ENCODE measurements at regions not wholly inside any gene's neighbourhood (a gene's known extent, or its start where the extent isn't known, plus 50 kb on each side); places are given as distances from the start of the nearest gene placed in this dataset.
"Not testable (repeated sequence)": the region's sequence is repeated elsewhere in the genome, so short reads cannot be mapped to it uniquely, and the experiment has no call there.

GRCh38 chr14:83188311-83188710, 1654.7 kb upstream of the SEL1L start:
- DNase-seq (ENCODE audit: low read depth) = not testable (repeated sequence)

DNA sequence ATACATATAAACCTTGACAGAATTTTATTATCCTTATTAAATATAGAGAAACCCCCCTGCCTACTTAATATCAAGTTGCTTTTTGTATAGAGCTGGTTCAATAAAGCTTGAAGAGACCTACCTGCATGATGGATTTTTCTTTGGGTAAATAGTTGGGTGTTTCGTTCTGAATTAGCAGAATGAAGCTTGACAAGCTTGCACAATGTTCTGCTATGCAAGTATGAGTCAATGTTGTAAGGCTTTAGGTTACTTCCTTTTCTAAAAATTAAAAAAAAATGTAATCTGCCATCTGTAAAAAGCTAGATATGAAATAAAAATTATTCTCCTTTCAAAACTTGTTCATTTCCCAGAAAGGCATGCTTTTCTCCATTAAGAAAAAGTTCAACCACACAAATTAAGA, 1662.6 kb upstream of the SEL1L start:
- DNase-seq (ENCODE audit: low read depth) = no peak

DNA sequence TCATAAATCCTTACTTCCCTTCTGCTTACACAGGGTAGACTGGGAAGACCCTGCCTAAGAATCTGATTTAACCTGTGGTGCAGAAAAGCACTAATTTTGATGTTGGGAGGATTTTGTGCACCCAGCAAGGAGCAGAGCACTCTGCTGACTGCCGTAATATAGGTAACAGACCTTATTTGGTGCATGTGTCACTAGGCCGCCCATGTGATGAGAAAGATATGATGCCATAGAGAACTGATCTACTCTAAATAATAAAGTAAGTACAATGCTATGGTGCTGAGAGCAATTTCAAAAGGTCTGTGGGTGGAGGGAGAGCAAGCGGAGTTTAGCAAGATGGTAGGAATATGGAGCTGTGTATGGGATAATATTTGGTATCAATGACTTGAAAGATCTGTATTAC, 1663.6 kb upstream of the SEL1L start:
- no peak for DNase-seq (ENCODE audit: low read depth)

GRCh38 chr14:83207550-83207949, 1673.9 kb upstream of the SEL1L start:
- no peak for DNase-seq (ENCODE audit: low read depth)

DNA sequence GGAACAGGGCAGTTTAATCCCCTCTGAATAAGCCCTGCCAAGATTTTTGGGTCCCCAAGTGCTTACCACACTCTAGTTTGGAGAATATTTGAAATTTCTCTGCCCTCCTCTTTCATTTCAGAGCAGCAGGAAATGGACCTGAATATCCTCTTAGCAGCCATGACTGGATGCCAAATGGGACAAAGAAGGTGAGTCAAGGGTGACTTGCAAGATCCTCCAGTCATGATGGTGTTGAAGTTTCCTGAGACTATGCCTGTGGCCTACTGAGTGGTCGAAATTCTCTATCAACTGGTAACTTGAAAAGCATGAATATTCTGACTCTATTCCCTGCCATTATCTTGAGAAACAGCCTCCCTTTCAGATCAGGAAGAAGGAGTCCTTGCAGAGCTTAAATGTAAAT, 1674.7 kb upstream of the SEL1L start:
- no peak for DNase-seq (ENCODE audit: low read depth)

DNA sequence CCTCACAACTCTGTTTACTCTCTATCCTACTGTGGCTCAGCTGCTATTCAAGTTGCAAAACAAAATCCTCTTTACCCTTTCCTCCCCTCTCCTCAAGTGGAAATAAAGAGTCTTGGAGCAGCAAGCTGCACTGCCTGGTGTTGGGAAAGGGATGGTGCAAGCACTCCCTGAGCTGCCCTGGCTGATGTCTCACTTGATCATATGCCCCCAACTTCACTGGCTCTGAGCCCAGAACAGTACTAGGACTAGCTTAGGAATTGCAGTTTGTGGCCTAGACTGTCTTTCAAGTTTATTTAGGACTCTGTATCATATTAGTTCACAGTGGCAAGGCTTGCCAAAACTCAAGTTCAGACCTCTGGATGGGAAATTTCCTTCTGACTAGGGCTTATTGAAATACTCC, 1683.8 kb upstream of the SEL1L start:
- no peak for DNase-seq (ENCODE audit: low read depth)

GRCh38 chr14:83247924-83248639, 1714.4 kb upstream of the SEL1L start:
- no peak for DNase-seq (ENCODE audit: low read depth)

- no peak for DNase-seq (ENCODE audit: low read depth)
Measured at GRCh38 chr14:83251402-83251801, 1717.7 kb upstream of the SEL1L start.

- no peak for DNase-seq (ENCODE audit: low read depth)
Measured at GRCh38 chr14:83253870-83254269, 1720.2 kb upstream of the SEL1L start.

DNA sequence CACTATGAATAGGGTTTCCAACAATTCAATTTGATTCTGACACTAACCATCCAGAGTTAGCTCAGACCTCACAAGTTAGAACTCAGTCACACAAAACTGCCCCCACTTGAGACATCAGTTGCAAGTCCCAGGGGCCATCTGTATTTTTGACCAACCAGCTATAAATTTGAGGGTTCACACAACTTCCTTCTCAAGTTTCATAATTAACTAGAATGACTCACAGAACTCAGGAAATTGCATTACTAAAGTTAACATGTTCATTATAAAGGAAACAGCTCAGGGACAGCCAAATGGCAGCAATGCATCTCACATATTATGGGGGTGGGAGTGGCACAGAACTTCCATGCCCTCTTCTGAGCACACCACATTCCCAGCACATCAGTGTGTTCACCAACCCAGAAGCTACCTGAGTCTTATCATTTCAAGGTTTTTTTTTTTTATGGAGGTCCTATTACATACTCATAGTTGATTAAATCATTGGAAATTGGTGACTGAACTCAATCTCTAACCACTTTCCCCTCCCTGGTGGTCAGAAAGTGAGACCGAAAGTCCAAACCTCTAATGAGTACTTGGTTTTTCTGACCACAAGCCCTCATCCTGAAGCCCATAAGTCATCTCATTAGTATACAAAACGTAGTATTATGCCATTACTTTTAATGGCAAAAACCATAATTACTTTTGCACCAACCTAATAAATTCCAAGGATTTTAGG, 1721.5 kb upstream of the SEL1L start:
- no peak for DNase-seq (ENCODE audit: low read depth)

DNA sequence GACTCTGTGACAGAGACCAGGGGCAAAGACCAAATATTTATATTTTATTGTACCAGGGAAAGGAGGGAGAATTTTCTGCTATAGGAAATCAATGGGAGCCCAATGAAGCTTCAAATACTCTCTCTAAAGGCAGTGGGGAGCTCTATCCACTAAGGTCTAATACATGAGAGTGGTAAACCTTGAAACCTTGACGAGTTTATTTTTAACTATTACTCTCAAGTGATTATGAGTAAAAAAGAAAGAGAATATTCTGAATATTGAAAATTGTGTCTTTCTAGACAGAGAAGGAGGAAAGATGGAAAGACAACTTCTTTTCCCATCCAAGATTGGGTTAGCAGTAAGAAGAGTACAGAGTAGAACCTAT, 1722.1 kb upstream of the SEL1L start:
- DNase-seq (ENCODE audit: low read depth) = no peak

GRCh38 chr14:83257466-83258439, 1724.1 kb upstream of the SEL1L start:
- DNase-seq (ENCODE audit: low read depth) = no peak

- DNase-seq (ENCODE audit: low read depth) = no peak
Measured at GRCh38 chr14:83260751-83261150, 1727.1 kb upstream of the SEL1L start.

DNA sequence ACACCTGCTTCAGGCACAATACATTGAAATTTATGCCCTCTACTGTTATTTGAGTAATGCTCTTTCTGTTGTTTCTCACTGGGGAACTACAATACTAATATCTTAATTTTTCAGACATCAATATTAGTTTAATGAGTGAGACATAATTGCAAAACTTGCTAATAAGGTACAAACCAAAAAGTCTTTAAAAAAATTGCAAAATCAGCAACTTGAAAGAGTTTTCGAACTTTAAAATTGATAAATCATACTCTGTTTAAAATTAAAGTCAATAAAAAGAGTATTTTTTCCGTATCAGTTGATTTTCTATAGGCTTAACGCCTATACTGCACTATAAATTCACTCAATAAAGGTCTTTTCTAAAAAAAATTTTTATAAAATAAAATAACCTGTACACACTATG, 1735.9 kb upstream of the SEL1L start:
- no peak for DNase-seq (ENCODE audit: low read depth)

GRCh38 chr14:83271663-83272062, 1738.0 kb upstream of the SEL1L start:
- DNase-seq (ENCODE audit: low read depth) = no peak

- no peak for DNase-seq (ENCODE audit: low read depth)
Measured at GRCh38 chr14:83280719-83281118, 1747.1 kb upstream of the SEL1L start.

GRCh38 chr14:83282706-83283105, 1749.1 kb upstream of the SEL1L start:
- DNase-seq (ENCODE audit: low read depth) = no peak

DNA sequence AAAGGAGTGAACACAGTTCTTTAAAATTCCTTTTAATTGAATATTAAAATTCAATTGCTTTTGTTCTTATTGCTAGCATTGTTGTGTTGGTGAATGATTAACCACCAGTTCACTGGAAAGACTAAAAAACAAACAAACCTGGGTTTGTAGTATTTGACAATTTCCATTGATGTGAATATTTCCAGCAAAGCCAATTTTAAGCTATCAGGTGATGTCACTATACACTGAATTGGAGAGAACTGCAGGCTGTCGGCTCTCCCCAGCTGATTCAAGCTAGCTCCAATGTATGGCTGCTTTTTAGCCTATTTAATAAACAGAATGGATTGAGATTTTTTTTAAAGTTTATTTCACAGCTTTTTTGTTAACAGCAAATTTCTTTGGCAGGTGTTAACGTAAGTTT, 1753.6 kb upstream of the SEL1L start:
- DNase-seq (ENCODE audit: low read depth) = no peak

DNA sequence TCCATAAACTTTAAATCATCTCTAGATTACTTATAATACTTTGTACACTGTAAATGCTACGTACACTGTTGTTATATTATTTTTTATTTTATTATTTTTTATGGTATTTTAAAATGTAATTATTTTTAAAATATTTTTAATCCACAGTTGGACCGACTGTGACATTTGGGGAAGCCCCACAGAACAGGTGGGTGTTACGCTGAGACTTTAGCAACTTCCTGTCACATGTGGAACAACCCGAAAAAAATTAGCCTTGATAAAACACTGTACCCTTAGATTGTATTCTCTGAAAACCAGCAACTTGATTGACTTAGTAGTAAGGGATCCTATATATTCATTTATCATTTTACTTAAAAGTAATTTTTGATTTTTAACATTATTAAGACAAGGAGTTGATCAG, 1755.7 kb upstream of the SEL1L start:
- no peak for DNase-seq (ENCODE audit: low read depth)

- no peak for DNase-seq (ENCODE audit: low read depth)
Measured at GRCh38 chr14:83289896-83290295, 1756.2 kb upstream of the SEL1L start.

GRCh38 chr14:83290447-83290846, 1756.8 kb upstream of the SEL1L start:
- DNase-seq (ENCODE audit: low read depth) = no peak

- no peak for DNase-seq (ENCODE audit: low read depth)
Measured at GRCh38 chr14:83291714-83292113, 1758.1 kb upstream of the SEL1L start.

DNA sequence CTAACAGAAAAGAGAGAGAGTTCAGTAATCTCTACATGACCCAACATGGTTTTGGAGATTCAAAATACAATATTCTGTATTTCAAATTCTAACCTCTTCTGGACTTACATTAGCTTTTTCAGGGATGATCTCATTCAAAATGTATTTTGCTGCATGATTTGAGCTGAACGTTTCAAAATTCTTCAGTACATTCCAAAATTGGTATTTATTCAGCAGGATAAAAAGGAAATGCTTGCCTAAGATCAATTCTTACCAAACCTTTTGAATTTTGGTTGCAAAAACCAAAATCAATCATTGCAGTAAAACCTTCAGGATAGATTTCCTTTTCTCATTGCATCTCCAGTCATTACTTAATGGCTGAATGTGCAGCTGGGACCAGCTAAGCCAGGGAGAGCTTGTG, 1761.3 kb upstream of the SEL1L start:
- DNase-seq (ENCODE audit: low read depth) = no peak
